HCT116 (cell line): ENCODE measurements at regions not wholly inside any gene's neighbourhood (a gene's known extent, or its start where the extent isn't known, plus 50 kb on each side); places are given as distances from the start of the nearest gene placed in this dataset.

ENCODE experiments used
- ATAC-seq: fragments of 200-7000 bp; cut with Tn5 transposase; 2 replicates; pipeline ENCODE4 v1.9.1; 2020; ENCODE audit warnings: mild to moderate bottlenecking, moderate library complexity
- BruUV-seq: library from RNA; stranded (reverse); fragments of 400-500 nt; replicated peaks from 2 replicates; lab custom pipeline; 2021; lab: Mats Ljungman, UMichigan
- CTCF ChIA-PET: fragments of 300-600 bp; sonication (Branson Sonifier 250); formaldehyde crosslinking; loops from one replicate; lab custom pipeline; 2021; ENCODE audit warnings: antibody characterized with exemption; lab: Charles Lee
- POLR2A ChIA-PET: fragments of 300-600, 350-600 bp; sonication (Branson Sonifier 250); formaldehyde crosslinking; loops from one replicate; lab custom pipeline; 2021; ENCODE audit warnings: antibody characterized with exemption; lab: Charles Lee
- RAD21 ChIA-PET, 2 experiments: fragments of 300-600 bp; sonication (Branson Sonifier 250); formaldehyde crosslinking; loops; one replicate each; lab custom pipeline; 2023; ENCODE audit warnings: low total read pairs in 2 of 2; ENCODE audit not compliant: uncharacterized antibody in 2 of 2, unreplicated experiment in 2 of 2, low non-redundant PET in 1 of 2; lab: Charles Lee
- DNase-seq: peaks from one replicate; pipeline ENCODE4 v3.0.0-alpha.2; 2010; ENCODE audit warnings: low read depth, low spot score
- H2AFZ ChIP-seq: fragments of 200-600 bp; shearing (Covaris generic), sonication (generic); 2 replicates; pipeline ENCODE4 v1.6.1; 2017; ENCODE audit warnings: low read depth, mixed run types, mixed read lengths, antibody characterized with exemption, low read length; ENCODE audit not compliant: poor library complexity, severe bottlenecking
- H3K27ac ChIP-seq: 2 replicates; pipeline ENCODE4 v1.5.1; 2012; ENCODE audit warnings: low read depth, low read length
- H3K27me3 ChIP-seq: fragments of 200-600 bp; sonication (generic); 2 replicates; pipeline ENCODE4 v1.6.1; 2016; ENCODE audit warnings: mixed run types, low read length, mixed read lengths; ENCODE audit not compliant: insufficient read depth
- H3K36me3 ChIP-seq, 2 experiments: fragments of 200-500 bp in 1 of 2; fragments of 200-600 bp in 1 of 2; sonication (Bioruptor generic) in 1 of 2; sonication (generic) in 1 of 2; 2 replicates each; pipeline versions ENCODE4 v1.5.1 to v1.6.1; 2014 to 2016; ENCODE audit warnings: low read length in 2 of 2, inconsistent platforms in 1 of 2, mixed read lengths in 1 of 2, mixed run types in 1 of 2; ENCODE audit not compliant: insufficient read depth in 2 of 2, control insufficient read depth in 1 of 2
- H3K4me1 ChIP-seq, 2 experiments: fragments of 200-600 bp in 1 of 2; sonication (generic) in 1 of 2; 2 replicates each; pipeline versions ENCODE4 v1.5.1 to v1.6.1; 2012 to 2017; ENCODE audit warnings: low read length in 2 of 2, inconsistent platforms in 1 of 2, mild to moderate bottlenecking in 1 of 2, mixed read lengths in 1 of 2, mixed run types in 1 of 2, moderate library complexity in 1 of 2; ENCODE audit not compliant: insufficient read depth in 2 of 2, control insufficient read depth in 1 of 2
- H3K4me2 ChIP-seq: fragments of 200-600 bp; sonication (generic); 2 replicates; pipeline ENCODE4 v1.6.1; 2017; ENCODE audit warnings: mixed run types, low read length, mixed read lengths
- H3K4me3 ChIP-seq, 2 experiments: fragments of 200-600 bp in 1 of 2; sonication (generic) in 1 of 2; replicated peaks in 1 of 2; 2 replicates each; pipeline ENCODE4 v1.5.1; 2011 to 2016; ENCODE audit warnings: low read length in 2 of 2, control low read depth in 1 of 2, low read depth in 1 of 2, mild to moderate bottlenecking in 1 of 2, mixed read lengths in 1 of 2, mixed run types in 1 of 2
- H3K79me2 ChIP-seq: fragments of 200-600 bp; sonication (generic); 2 replicates; pipeline ENCODE4 v1.6.1; 2017; ENCODE audit warnings: mild to moderate bottlenecking, mixed run types, low read length, moderate library complexity, mixed read lengths; ENCODE audit not compliant: insufficient read depth
- H3K9ac ChIP-seq: fragments of 200-600 bp; sonication (generic); 2 replicates; pipeline ENCODE4 v1.6.1; 2016; ENCODE audit warnings: low read length, mixed read lengths
- H3K9me2 ChIP-seq: fragments of 200-600 bp; sonication (generic), shearing (Covaris generic); 2 replicates; pipeline ENCODE4 v1.6.1; 2017; ENCODE audit warnings: mixed run types, mild to moderate bottlenecking, moderate library complexity; ENCODE audit not compliant: insufficient read depth
- H3K9me3 ChIP-seq, 2 experiments: fragments of 200-500 bp in 1 of 2; fragments of 200-600 bp in 1 of 2; sonication (Bioruptor generic) in 1 of 2; sonication (generic) in 1 of 2; 2 replicates each; pipeline ENCODE4 v1.6.1; 2014 to 2017; ENCODE audit warnings: low read length in 2 of 2, mixed read lengths in 2 of 2, inconsistent platforms in 1 of 2, low read depth in 1 of 2, mild to moderate bottlenecking in 1 of 2, mixed run types in 1 of 2, moderate library complexity in 1 of 2; ENCODE audit not compliant: control insufficient read depth in 1 of 2, insufficient read depth in 1 of 2
- H4K20me1 ChIP-seq: fragments of 200-600 bp; sonication (generic), shearing (Covaris generic); 2 replicates; pipeline ENCODE4 v1.6.1; 2017; ENCODE audit warnings: mixed run types, mild to moderate bottlenecking, moderate library complexity; ENCODE audit not compliant: insufficient read depth
- CBX3 ChIP-seq: IDR thresholded peaks from 2 replicates; pipeline ENCODE4 v1.6.1; 2012; ENCODE audit warnings: low read depth
- CEBPB ChIP-seq: IDR thresholded peaks from 2 replicates; pipeline ENCODE4 v1.6.1; 2012; ENCODE audit warnings: low read depth
- EGR1 ChIP-seq: IDR thresholded peaks from 2 replicates; pipeline ENCODE4 v1.6.1; 2012; ENCODE audit warnings: low read depth
- ELF1 ChIP-seq: IDR thresholded peaks from 2 replicates; pipeline ENCODE4 v1.6.1; 2012; ENCODE audit warnings: low read depth, borderline replicate concordance
- EZH2 ChIP-seq: fragments of 200-600 bp; sonication (generic); IDR thresholded peaks from 2 replicates; pipeline ENCODE4 v1.6.1; 2017; ENCODE audit warnings: antibody characterized with exemption, mixed run types
- EZH2phosphoT487 ChIP-seq: fragments of 200-600 bp; IDR thresholded peaks from 2 replicates; pipeline ENCODE4 v1.6.1; 2018; ENCODE audit warnings: antibody characterized with exemption, borderline replicate concordance
- FOSL1 ChIP-seq: IDR thresholded peaks from 2 replicates; pipeline ENCODE4 v1.6.1; 2012; ENCODE audit warnings: low read depth
- JUND ChIP-seq: IDR thresholded peaks from 2 replicates; pipeline ENCODE4 v1.6.1; 2012
- MAX ChIP-seq: IDR thresholded peaks from 2 replicates; pipeline ENCODE4 v1.6.1; 2012
- POLR2A ChIP-seq: IDR thresholded peaks from 2 replicates; pipeline ENCODE4 v1.7.0; 2011; ENCODE audit warnings: borderline replicate concordance; ENCODE audit not compliant: insufficient read depth, insufficient read length; ENCODE audit errors: extremely low read depth
- POLR2AphosphoS5 ChIP-seq: IDR thresholded peaks from 2 replicates; pipeline ENCODE4 v1.6.1; 2011; ENCODE audit warnings: mild to moderate bottlenecking, low read depth, low read length, moderate library complexity
- SIN3A ChIP-seq: IDR thresholded peaks from 2 replicates; pipeline ENCODE4 v1.6.1; 2012; ENCODE audit warnings: low read depth
- SP1 ChIP-seq: IDR thresholded peaks from 2 replicates; pipeline ENCODE4 v1.6.1; 2012; ENCODE audit warnings: low read depth
- TCF7L2 ChIP-seq: IDR thresholded peaks from 2 replicates; pipeline ENCODE4 v1.7.0; 2011; ENCODE audit warnings: borderline replicate concordance, inconsistent platforms; ENCODE audit not compliant: insufficient read depth, insufficient read length; ENCODE audit errors: extremely low read depth
- ZBTB33 ChIP-seq: IDR thresholded peaks from 2 replicates; pipeline ENCODE4 v1.6.1; 2011; ENCODE audit warnings: mild to moderate bottlenecking, low read length, moderate library complexity; ENCODE audit not compliant: insufficient replicate concordance; ENCODE audit errors: extremely low read depth
- ZFX ChIP-seq: fragments of 450-650 bp; IDR thresholded peaks from 2 replicates; pipeline ENCODE4 v1.6.1; 2017
- ZNF274 ChIP-seq: fragments of 200-500 bp; sonication (Bioruptor generic); IDR thresholded peaks from 2 replicates; pipeline ENCODE4 v1.6.1; 2014; ENCODE audit warnings: mild to moderate bottlenecking, low read depth, low read length, inconsistent platforms
- intact Hi-C: fragments of 100-400 bp; cut with micrococcal nuclease; formaldehyde crosslinking; loops from 2 replicates; pipeline ENCODE4 v1.10.0; 2022
- TF ChIP-seq, protein P1 (sequence below), 3 experiments: fragments of 200-600 bp in 1 of 3; sonication (generic) in 1 of 3; IDR thresholded peaks in 2 of 3; conservative IDR thresholded peaks in 1 of 3; 2 replicates each; pipeline ENCODE4 v1.5.1; 2012 to 2017; ENCODE audit warnings: low read depth in 2 of 3, low read length in 2 of 3, antibody characterized with exemption in 1 of 3, borderline replicate concordance in 1 of 3, control low read depth in 1 of 3, mild to moderate bottlenecking in 1 of 3, mixed read lengths in 1 of 3, mixed run types in 1 of 3, moderate library complexity in 1 of 3; ENCODE audit not compliant: insufficient read depth in 1 of 3

DNA sequence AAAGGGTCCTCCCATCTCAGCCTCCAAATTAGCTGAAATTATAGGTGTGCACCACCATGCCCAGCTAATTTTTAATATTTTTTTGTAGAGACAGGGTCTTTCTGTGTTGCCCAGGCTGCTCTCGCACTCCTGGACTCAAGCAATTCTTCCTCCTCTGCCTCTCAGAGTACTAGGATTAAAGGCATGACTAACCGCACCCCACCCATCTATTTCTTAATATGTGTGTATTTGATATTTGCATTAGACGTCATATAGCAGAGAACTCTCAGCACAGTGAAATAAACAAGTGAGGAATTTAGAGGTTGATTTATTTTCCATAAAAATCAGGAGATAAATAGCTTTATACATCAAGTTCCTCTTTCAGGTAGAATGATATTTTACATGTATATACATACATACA is 213.5 kb downstream of the FSIP2 start:
- intact Hi-C loops = no loop called here
- no peaks in the 10 kb centered on the region for H3K4me1 ChIP-seq
- no TSS peak for BruUV-seq
- no peaks in the 10 kb centered on the region for H3K36me3 ChIP-seq
- POLR2A ChIA-PET = no interaction called here
- no peak overlapping the region for H3K27ac ChIP-seq
- no peak for TF ChIP-seq TCF7L2
- TF ChIP-seq POLR2AphosphoS5 = no peak
- TF ChIP-seq SP1 = no peak
- TF ChIP-seq EGR1 = no peak
- no peak for TF ChIP-seq FOSL1
- TF ChIP-seq EZH2 = no peak
- no peak for TF ChIP-seq MAX
- no peak for TF ChIP-seq ELF1
- no peak for TF ChIP-seq SIN3A
- no peak for TF ChIP-seq CEBPB
- TF ChIP-seq POLR2A = no peak
- TF ChIP-seq CBX3 = no peak
- TF ChIP-seq, all 23 proteins: peak for 0
- RAD21 ChIA-PET = interaction anchor here in 1 of 2 experiments (0.6 kb wide), 1 partner anchor 106 kb away, joined by 3 read pairs; no protein-coding TSS in a partner anchor
- Histone ChIP-seq H3K27me3 (no peaks in the 10 kb centered on the region), H3K4me2 (no peak overlapping the region), H3K9ac (no peak overlapping the region), H4K20me1 (no peaks in the 10 kb centered on the region), H2AFZ (no peak overlapping the region), H3K9me2 (no peaks in the 10 kb centered on the region; the same call in 1 of the 2 replicates), H3K9me3 (no peaks in the 10 kb centered on the region), H3K4me3 (no peak overlapping the region), H3K79me2 (no peaks in the 10 kb centered on the region)
- DNase-seq (no peak), ATAC-seq (no peak)
- CTCF ChIA-PET = no interaction called here

GRCh38 chr2:185954389-185954788 is 215.8 kb downstream of the FSIP2 start:
- CTCF ChIA-PET = no interaction called here
- TF ChIP-seq JUND (no peak), ZFX (no peak), SIN3A (no peak), FOSL1 (no peak), ZNF274 (no peak), EZH2phosphoT487 (no peak), ZBTB33 (no peak), EGR1 (no peak)
- TF ChIP-seq, protein P1, sequence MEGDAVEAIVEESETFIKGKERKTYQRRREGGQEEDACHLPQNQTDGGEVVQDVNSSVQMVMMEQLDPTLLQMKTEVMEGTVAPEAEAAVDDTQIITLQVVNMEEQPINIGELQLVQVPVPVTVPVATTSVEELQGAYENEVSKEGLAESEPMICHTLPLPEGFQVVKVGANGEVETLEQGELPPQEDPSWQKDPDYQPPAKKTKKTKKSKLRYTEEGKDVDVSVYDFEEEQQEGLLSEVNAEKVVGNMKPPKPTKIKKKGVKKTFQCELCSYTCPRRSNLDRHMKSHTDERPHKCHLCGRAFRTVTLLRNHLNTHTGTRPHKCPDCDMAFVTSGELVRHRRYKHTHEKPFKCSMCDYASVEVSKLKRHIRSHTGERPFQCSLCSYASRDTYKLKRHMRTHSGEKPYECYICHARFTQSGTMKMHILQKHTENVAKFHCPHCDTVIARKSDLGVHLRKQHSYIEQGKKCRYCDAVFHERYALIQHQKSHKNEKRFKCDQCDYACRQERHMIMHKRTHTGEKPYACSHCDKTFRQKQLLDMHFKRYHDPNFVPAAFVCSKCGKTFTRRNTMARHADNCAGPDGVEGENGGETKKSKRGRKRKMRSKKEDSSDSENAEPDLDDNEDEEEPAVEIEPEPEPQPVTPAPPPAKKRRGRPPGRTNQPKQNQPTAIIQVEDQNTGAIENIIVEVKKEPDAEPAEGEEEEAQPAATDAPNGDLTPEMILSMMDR (IDR thresholded peaks at IDR 0.05 in 2 of 3, conservative IDR thresholded peaks at IDR 0.05 in 1 of 3; ENCODE audit: borderline replicate concordance in 1 of 3, insufficient read depth in 1 of 3, low read depth in 2 of 3, low read length in 2 of 3) = no peak

More at GRCh38 chr2:185954389-185954788, 215.8 kb downstream of the FSIP2 start:
- intact Hi-C loops = no loop called here
- Histone ChIP-seq H2AFZ (no peak overlapping the region), H3K4me3 (no peak overlapping the region), H3K4me2 (no peak overlapping the region), H3K9ac (no peak overlapping the region), H3K4me1 (no peaks in the 10 kb centered on the region), H4K20me1 (no peaks in the 10 kb centered on the region), H3K36me3 (no peaks in the 10 kb centered on the region), H3K27me3 (no peaks in the 10 kb centered on the region), H3K27ac (no peak overlapping the region), H3K9me2 (no peaks in the 10 kb centered on the region; the same call in 1 of the 2 replicates), H3K9me3 (no peaks in the 10 kb centered on the region), H3K79me2 (no peaks in the 10 kb centered on the region)
- ChIA-PET POLR2A (no interaction called here), RAD21 (no interaction called here)
- DNase-seq (no peak), ATAC-seq (no peak)
- no TSS peak for BruUV-seq
